ENCODE measurements at regions not wholly inside any gene's neighbourhood (a gene's known extent, or its start where the extent isn't known, plus 50 kb on each side); places are given as distances from the start of the nearest gene placed in this dataset.

DNA sequence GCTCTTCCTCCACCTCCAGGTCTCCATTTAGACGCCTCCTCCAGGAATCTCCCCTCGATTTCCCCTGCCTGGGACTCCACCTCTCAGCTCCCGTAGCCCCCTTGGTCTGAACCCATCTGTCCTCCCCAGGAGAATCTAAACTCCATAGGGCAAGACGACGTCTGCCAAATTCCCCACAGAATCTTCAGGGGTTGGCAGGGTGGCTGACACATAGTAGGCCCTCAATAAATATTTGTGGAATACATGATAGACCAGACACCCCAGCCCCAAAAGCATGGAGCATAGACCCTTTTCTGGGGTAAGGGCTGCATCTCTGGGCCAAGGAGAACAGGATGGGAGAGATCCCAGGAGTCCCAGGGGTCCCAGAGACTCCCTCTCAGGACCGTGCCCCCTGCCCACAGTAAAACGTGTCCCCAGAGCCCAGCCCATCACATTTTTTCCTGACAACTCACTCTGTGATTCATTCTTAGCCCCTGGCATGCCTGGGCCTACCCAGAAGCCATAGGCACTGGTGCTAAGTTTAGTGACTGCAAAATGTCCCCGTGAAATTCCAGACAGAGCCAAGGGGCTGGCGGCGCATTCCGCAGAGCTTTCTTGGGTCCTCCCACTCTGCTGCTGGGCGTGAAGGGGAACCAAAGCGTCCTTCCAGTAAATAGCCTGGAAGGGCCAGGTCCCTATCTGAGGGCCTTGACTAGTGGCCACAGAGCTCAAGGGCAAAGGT, 78.0 kb upstream of the SLC6A6 start:
- H3K4me3 ChIP-seq (ENCODE audit: low read length): no peak overlapping the region
- H3K4me1 ChIP-seq (ENCODE audit: insufficient read depth, low read length): no peaks in the 10 kb centered on the region; the same call in 1 of the 2 replicates
- H3K9ac ChIP-seq (ENCODE audit: low read depth, low read length): no peak overlapping the region
- H3K27ac ChIP-seq (ENCODE audit: low read length): no peak overlapping the region
- no peaks in the 10 kb centered on the region for H3K36me3 ChIP-seq (ENCODE audit: insufficient read depth, low read depth, low read length)
- no peaks in the 10 kb centered on the region for H3K27me3 ChIP-seq (ENCODE audit: insufficient read depth, low read length)
- no peaks in the 10 kb centered on the region for H3K9me3 ChIP-seq (ENCODE audit: insufficient read depth, low read depth, low read length)

DNA sequence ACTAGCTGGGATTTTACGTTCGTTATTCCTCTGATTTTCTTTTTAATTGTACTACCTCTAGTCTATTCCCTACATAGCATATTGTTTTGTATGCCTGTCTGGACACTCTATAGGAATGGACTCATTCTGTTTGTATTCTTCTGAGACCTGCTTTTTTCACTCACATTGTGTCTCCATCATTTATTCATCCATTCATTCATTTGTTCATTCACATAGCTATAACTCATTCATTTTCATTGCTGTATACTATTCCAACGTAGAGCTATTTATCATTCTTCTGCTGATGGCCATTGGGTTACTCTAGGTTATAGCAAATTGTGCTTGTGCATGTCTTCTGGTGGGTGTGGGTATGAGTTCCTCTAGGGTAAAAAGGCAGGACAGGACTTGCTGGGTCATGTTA, 74.0 kb upstream of the SLC6A6 start:
- H3K27me3 ChIP-seq (ENCODE audit: insufficient read depth, low read length): no peaks in the 10 kb centered on the region
- no peak overlapping the region for H3K9ac ChIP-seq (ENCODE audit: low read depth, low read length)
- H3K4me1 ChIP-seq (ENCODE audit: insufficient read depth, low read length): peaks cover 7% of the 10 kb centered on the region; the same call in 1 of the 2 replicates
- H3K4me3 ChIP-seq (ENCODE audit: low read length): no peak overlapping the region
- H3K36me3 ChIP-seq (ENCODE audit: insufficient read depth, low read depth, low read length): no peaks in the 10 kb centered on the region
- H3K9me3 ChIP-seq (ENCODE audit: insufficient read depth, low read depth, low read length): no peaks in the 10 kb centered on the region
- no peak overlapping the region for H3K27ac ChIP-seq (ENCODE audit: low read length)

DNA sequence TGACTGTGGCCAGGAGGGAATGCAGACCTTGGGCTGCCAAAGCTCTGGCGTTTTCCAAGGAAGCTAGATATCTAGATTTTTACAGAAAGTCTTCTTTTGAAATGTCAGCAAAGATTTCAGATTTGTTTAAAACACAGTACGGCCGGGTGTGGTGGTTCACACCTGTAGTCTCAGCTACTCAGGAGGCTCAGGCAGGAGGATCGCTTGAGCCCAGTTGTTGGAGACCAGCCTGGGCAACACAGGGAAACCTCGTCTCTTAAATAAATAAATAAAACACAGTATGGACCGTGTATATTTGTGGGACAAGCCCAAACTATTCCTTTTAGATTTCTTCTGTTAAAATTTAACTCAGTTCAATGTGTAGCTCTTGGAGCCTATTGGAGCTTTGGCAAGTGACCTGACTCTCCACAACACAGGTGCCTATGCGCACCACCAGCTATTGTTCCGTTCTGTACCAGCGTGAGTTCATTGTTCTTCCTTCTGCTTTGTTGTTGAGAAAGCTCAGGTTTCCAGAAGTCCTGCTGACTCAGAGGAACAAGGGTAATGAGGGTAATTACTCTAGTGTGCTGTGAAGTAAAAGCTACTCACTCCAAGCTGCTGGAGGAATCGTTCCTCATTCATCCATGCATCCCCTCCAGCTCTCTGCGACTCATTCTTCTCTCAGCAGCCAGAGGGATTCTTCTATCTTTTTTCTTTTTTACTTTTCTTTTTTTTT, 73.1 kb upstream of the SLC6A6 start:
- no peak overlapping the region for H3K4me3 ChIP-seq (ENCODE audit: low read length)
- H3K27ac ChIP-seq (ENCODE audit: low read length): no peak overlapping the region
- H3K9me3 ChIP-seq (ENCODE audit: insufficient read depth, low read depth, low read length): no peaks in the 10 kb centered on the region

DNA sequence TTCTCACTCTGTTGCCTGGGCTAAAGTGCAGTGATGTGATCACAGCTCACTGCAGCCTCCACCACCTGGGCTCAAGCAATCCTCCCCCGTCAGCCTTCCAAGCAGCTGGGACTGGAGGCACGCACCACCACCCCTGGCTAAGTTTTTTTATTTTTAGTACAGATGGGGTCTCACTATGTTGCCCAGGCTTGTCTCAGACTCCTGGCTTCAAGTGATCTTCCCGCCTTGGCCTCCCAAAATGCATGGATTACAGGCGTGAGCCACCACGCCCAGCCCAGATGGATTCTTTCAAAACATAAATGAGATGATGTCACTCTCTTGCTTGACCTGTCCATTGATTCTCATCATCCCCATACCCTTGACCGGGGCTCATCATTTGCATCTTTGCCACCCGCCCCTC, 72.6 kb upstream of the SLC6A6 start:
- no peaks in the 10 kb centered on the region for H3K9me3 ChIP-seq (ENCODE audit: insufficient read depth, low read depth, low read length)
- no peak overlapping the region for H3K27ac ChIP-seq (ENCODE audit: low read length)
- peaks cover 7% of the 10 kb centered on the region; the same call in 1 of the 2 replicates for H3K4me1 ChIP-seq (ENCODE audit: insufficient read depth, low read length)

More for the DNA sequence above, 73.1 kb upstream of the SLC6A6 start:
- Histone ChIP-seq H3K4me1 (ENCODE audit: insufficient read depth, low read length) (peaks cover 7% of the 10 kb centered on the region; the same call in 1 of the 2 replicates), H3K36me3 (ENCODE audit: insufficient read depth, low read depth, low read length) (no peaks in the 10 kb centered on the region), H3K9ac (ENCODE audit: low read depth, low read length) (0 out of 2 replicates have a peak overlapping the region, but pooled peaks have one; percentile 7), H3K27me3 (ENCODE audit: insufficient read depth, low read length) (no peaks in the 10 kb centered on the region)

DNA sequence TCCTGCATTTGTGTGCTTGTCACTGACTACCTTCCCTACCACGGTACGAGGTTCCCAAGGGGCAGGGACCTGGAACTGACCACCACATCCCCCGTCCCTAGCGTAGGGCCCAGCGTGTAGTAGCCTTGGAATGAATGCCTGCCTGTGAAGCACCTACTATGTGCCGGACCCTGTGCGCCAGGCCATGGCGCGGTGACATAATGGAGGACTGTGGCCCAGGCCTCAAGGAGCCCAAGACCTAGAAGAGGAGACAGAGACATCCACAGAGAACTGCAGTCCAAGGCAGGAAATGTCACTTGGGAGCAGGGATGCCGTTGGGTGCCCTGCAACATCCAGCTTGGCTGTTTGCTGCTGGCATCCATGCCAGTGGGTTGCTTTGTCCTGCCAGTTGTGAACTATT, 71.9 kb upstream of the SLC6A6 start:
- no peak overlapping the region for H3K27ac ChIP-seq (ENCODE audit: low read length)
- H3K36me3 ChIP-seq (ENCODE audit: insufficient read depth, low read depth, low read length): no peaks in the 10 kb centered on the region
- no peaks in the 10 kb centered on the region for H3K27me3 ChIP-seq (ENCODE audit: insufficient read depth, low read length)
- H3K9ac ChIP-seq (ENCODE audit: low read depth, low read length): no peak overlapping the region
- no peaks in the 10 kb centered on the region for H3K9me3 ChIP-seq (ENCODE audit: insufficient read depth, low read depth, low read length)
- H3K4me3 ChIP-seq (ENCODE audit: low read length): no peak overlapping the region
- H3K4me1 ChIP-seq (ENCODE audit: insufficient read depth, low read length): peaks cover 7% of the 10 kb centered on the region; the same call in 1 of the 2 replicates

More for the DNA sequence above, 72.6 kb upstream of the SLC6A6 start:
- H3K27me3 ChIP-seq (ENCODE audit: insufficient read depth, low read length): no peaks in the 10 kb centered on the region
- no peaks in the 10 kb centered on the region for H3K36me3 ChIP-seq (ENCODE audit: insufficient read depth, low read depth, low read length)
- H3K9ac ChIP-seq (ENCODE audit: low read depth, low read length): 0 out of 2 replicates have a peak overlapping the region, but pooled peaks have one; percentile 7
- no peak overlapping the region for H3K4me3 ChIP-seq (ENCODE audit: low read length)

DNA sequence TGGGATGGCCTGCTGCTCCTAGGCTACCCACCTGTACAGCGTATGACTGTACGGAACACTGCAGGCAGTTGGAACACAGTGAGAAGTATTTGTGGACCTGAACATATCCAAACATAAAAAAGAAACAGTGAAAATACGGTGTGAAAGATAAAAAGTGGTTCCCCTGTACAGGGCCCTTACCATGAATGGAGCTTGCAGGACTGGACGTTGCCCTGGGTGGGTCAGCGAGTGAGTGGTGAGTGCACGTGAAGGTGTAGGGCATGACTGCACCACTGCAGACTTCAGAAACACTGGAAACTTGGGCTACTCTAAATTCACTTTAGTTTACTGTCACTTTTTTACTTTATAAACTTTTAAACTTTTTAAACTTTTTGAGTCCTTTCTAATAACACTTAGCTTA, 71.2 kb upstream of the SLC6A6 start:
- no peak overlapping the region for H3K27ac ChIP-seq (ENCODE audit: low read length)
- H3K27me3 ChIP-seq (ENCODE audit: insufficient read depth, low read length): no peaks in the 10 kb centered on the region
- H3K4me3 ChIP-seq (ENCODE audit: low read length): no peak overlapping the region
- H3K4me1 ChIP-seq (ENCODE audit: insufficient read depth, low read length): peaks cover 7% of the 10 kb centered on the region; the same call in 1 of the 2 replicates
- no peak overlapping the region for H3K9ac ChIP-seq (ENCODE audit: low read depth, low read length)
- H3K9me3 ChIP-seq (ENCODE audit: insufficient read depth, low read depth, low read length): no peaks in the 10 kb centered on the region
- no peaks in the 10 kb centered on the region for H3K36me3 ChIP-seq (ENCODE audit: insufficient read depth, low read depth, low read length)

DNA sequence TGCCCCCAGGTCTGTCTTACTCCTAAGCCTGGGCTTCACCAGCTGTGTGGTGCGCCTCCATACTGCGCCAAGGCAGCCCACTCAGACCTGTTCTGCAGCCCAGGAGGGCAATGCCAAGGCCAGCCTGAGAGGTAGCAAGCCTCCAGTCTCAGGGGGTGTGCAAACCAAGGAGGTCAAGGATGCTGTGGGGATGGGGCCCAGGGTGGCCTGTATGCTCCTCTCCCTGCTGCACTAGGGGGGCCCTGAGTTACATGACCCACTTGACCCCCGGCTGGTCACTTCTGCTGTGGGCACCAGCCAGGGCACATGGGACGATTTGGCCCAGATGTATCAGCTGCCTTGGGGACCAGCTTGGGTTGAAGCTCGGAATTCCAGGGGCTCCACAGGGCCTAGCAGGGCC, 70.0 kb upstream of the SLC6A6 start:
- Histone ChIP-seq H3K4me3 (ENCODE audit: low read length) (no peak overlapping the region), H3K9ac (ENCODE audit: low read depth, low read length) (no peak overlapping the region), H3K36me3 (ENCODE audit: insufficient read depth, low read depth, low read length) (no peaks in the 10 kb centered on the region), H3K4me1 (ENCODE audit: insufficient read depth, low read length) (peaks cover 7% of the 10 kb centered on the region; the same call in 1 of the 2 replicates), H3K27me3 (ENCODE audit: insufficient read depth, low read length) (no peaks in the 10 kb centered on the region), H3K27ac (ENCODE audit: low read length) (no peak overlapping the region), H3K9me3 (ENCODE audit: insufficient read depth, low read depth, low read length) (no peaks in the 10 kb centered on the region)

DNA sequence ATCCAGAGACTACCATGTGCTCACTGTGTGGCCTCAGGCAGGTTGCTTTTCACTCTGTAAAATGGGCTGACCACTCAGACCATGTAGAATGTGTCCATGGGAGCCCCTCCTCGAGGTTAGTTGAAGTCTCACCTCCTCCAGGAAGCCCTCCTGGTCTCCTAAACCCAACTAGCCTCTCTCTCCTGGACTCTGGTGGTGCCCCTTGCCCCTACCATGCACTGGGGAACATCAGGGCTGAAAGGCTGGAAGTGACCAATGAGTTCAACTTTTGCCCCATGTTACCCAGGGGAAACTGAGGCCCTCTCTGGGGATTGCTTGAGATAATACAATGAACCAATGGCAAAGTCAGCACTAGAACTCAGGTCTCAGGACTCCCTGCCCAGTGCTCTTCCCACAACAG, 69.2 kb upstream of the SLC6A6 start:
- Histone ChIP-seq H3K4me3 (ENCODE audit: low read length) (no peak overlapping the region), H3K27ac (ENCODE audit: low read length) (no peak overlapping the region), H3K9ac (ENCODE audit: low read depth, low read length) (no peak overlapping the region), H3K27me3 (ENCODE audit: insufficient read depth, low read length) (no peaks in the 10 kb centered on the region), H3K4me1 (ENCODE audit: insufficient read depth, low read length) (peaks cover 7% of the 10 kb centered on the region; the same call in 1 of the 2 replicates), H3K36me3 (ENCODE audit: insufficient read depth, low read depth, low read length) (no peaks in the 10 kb centered on the region), H3K9me3 (ENCODE audit: insufficient read depth, low read depth, low read length) (no peaks in the 10 kb centered on the region)

DNA sequence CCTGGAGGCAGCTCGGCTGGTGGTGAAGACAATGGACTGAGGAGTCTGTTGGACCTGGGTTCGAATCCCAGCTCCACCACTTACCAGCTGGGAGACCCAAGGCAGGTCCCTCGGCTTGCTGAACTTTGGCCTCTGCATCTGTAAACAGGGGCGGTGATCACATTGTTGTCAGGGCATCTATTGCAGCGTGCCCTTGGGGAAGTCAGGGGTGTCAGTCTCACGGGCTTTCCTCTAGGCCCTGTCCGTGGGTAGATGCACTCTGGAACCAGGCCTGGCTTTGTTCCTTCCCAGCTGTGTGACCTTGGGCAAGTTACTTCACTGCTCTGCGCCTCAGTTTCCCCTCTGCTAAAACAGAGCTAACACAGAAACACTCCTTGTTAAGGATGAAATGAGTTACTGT, 68.8 kb upstream of the SLC6A6 start:
- no peaks in the 10 kb centered on the region for H3K36me3 ChIP-seq (ENCODE audit: insufficient read depth, low read depth, low read length)
- no peak overlapping the region for H3K9ac ChIP-seq (ENCODE audit: low read depth, low read length)
- peaks cover 7% of the 10 kb centered on the region; the same call in 1 of the 2 replicates for H3K4me1 ChIP-seq (ENCODE audit: insufficient read depth, low read length)
- no peak overlapping the region for H3K27ac ChIP-seq (ENCODE audit: low read length)
- H3K27me3 ChIP-seq (ENCODE audit: insufficient read depth, low read length): no peaks in the 10 kb centered on the region
- no peak overlapping the region for H3K4me3 ChIP-seq (ENCODE audit: low read length)
- no peaks in the 10 kb centered on the region for H3K9me3 ChIP-seq (ENCODE audit: insufficient read depth, low read depth, low read length)

DNA sequence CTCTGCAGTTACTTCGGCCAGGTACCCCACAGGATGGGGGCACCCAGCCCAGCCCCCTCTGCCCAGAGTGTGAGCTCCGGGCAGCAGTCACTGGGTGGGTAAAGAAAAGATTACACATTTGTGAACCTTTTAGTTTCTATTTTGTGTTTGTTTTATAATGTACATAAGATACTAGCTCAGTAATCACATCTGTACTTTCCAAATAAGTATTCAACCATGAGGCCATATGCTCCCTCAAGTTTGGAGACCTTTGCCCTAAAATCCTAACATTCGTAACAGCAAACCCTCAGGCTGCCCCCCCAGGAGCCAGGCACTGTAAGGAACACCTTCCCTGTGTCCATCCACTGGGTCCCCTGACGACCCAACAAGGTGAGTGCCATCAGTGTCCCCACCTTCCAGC, 68.3 kb upstream of the SLC6A6 start:
- H3K9ac ChIP-seq (ENCODE audit: low read depth, low read length): no peak overlapping the region
- no peak overlapping the region for H3K4me3 ChIP-seq (ENCODE audit: low read length)
- no peaks in the 10 kb centered on the region for H3K36me3 ChIP-seq (ENCODE audit: insufficient read depth, low read depth, low read length)
- H3K27ac ChIP-seq (ENCODE audit: low read length): no peak overlapping the region
- peaks cover 7% of the 10 kb centered on the region; the same call in 1 of the 2 replicates for H3K4me1 ChIP-seq (ENCODE audit: insufficient read depth, low read length)
- H3K9me3 ChIP-seq (ENCODE audit: insufficient read depth, low read depth, low read length): no peaks in the 10 kb centered on the region
- no peaks in the 10 kb centered on the region for H3K27me3 ChIP-seq (ENCODE audit: insufficient read depth, low read length)

DNA sequence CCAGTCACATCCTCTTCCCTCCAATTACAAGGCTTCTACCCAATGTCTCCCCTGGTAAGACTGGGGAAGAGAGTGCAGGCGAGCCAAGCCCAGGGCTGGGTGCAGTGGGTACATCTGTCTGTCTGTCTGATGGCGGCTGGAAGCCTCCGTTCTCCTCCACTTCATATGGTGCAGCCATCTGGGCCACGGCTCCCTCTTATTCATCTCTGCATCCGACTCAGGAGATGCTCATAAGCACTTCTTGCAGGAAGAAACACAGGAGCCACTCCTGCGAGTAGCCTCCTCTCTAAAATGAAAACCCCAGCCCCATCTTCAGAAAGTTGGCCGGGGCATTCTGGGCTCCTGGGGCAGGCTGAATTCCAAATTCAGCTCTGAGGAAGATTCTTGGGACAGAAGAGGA, 67.5 kb upstream of the SLC6A6 start:
- Histone ChIP-seq H3K4me3 (ENCODE audit: low read length) (no peak overlapping the region), H3K27me3 (ENCODE audit: insufficient read depth, low read length) (no peaks in the 10 kb centered on the region), H3K4me1 (ENCODE audit: insufficient read depth, low read length) (peaks cover 6% of the 10 kb centered on the region; the same call in 1 of the 2 replicates), H3K36me3 (ENCODE audit: insufficient read depth, low read depth, low read length) (no peaks in the 10 kb centered on the region), H3K9ac (ENCODE audit: low read depth, low read length) (no peak overlapping the region), H3K9me3 (ENCODE audit: insufficient read depth, low read depth, low read length) (no peaks in the 10 kb centered on the region), H3K27ac (ENCODE audit: low read length) (no peak overlapping the region)

Measured in iPS-20b (cell line).